ENCODE measurements at regions not wholly inside any gene's neighbourhood (a gene's known extent, or its start where the extent isn't known, plus 50 kb on each side); places are given as distances from the start of the nearest gene placed in this dataset.

DNA sequence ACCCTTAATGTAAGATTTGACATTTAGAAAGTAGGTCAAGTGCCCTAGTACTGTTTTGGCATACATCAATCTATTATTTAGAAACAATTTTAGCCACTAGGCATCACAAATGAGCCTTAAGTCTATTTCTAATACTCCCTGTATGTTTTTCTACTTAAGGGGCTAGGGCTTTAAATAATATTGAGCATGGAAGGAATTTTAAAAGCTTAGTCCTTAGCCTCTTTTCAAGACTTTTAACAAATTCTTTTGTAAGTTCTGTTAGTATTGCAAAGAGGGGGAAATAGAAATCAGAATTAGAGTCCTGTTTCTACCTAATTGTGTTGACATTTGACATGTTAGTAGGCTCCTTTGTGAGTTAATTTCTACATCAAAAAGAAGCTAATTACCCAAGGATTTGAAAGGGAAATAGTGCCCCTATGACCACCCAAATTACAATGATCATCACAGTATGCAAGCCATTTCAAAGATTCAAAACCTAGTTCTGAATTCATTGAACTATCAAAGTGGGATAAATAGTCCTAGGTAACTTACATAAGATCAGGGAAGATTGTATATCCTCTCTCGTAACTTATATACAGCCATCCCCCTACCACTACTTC, 647.8 kb upstream of the ACO1 start:
- H3K4me3 ChIP-seq (ENCODE audit: low read depth, low read length) = no peak overlapping the region
- TF ChIP-seq, protein P1, sequence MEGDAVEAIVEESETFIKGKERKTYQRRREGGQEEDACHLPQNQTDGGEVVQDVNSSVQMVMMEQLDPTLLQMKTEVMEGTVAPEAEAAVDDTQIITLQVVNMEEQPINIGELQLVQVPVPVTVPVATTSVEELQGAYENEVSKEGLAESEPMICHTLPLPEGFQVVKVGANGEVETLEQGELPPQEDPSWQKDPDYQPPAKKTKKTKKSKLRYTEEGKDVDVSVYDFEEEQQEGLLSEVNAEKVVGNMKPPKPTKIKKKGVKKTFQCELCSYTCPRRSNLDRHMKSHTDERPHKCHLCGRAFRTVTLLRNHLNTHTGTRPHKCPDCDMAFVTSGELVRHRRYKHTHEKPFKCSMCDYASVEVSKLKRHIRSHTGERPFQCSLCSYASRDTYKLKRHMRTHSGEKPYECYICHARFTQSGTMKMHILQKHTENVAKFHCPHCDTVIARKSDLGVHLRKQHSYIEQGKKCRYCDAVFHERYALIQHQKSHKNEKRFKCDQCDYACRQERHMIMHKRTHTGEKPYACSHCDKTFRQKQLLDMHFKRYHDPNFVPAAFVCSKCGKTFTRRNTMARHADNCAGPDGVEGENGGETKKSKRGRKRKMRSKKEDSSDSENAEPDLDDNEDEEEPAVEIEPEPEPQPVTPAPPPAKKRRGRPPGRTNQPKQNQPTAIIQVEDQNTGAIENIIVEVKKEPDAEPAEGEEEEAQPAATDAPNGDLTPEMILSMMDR (IDR thresholded peaks at IDR 0.05; ENCODE audit: low read depth, low read length) = no peak
- no peak for DNase-seq

DNA sequence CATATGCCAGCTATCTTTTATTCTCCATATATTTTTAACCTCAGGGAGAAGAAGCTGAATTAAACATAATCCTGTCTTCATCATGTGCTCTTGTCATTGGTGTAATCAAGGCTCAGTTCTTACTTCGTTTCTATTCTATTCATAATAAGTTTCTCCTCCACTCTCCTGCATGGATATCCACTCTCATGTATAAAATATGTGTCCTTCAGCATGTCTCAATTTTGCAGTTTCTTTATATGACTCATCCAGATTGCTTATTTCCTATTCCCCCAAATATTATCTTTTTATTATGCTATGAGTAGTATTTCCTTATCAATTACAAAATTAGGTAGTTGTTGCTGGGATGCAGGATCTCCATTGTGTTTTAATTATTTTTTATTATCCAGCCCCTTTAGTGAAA, 643.7 kb upstream of the ACO1 start:
- H3K36me3 ChIP-seq = no peaks in the 10 kb centered on the region
- TF ChIP-seq, protein P1 (IDR thresholded peaks at IDR 0.05; ENCODE audit: low read depth, low read length) = no peak
- H3K9me3 ChIP-seq = no peaks in the 10 kb centered on the region
- no peak overlapping the region for H3K4me3 ChIP-seq (ENCODE audit: low read depth, low read length)
- no peaks in the 10 kb centered on the region for H3K27me3 ChIP-seq
- DNase-seq = no peak
- no peaks in the 10 kb centered on the region for H3K4me1 ChIP-seq

More for the DNA sequence above, 647.8 kb upstream of the ACO1 start:
- Histone ChIP-seq H3K27me3 (no peaks in the 10 kb centered on the region), H3K36me3 (no peaks in the 10 kb centered on the region), H3K4me1 (no peaks in the 10 kb centered on the region; the same call in 1 of the 2 replicates), H3K9me3 (no peaks in the 10 kb centered on the region)

DNA sequence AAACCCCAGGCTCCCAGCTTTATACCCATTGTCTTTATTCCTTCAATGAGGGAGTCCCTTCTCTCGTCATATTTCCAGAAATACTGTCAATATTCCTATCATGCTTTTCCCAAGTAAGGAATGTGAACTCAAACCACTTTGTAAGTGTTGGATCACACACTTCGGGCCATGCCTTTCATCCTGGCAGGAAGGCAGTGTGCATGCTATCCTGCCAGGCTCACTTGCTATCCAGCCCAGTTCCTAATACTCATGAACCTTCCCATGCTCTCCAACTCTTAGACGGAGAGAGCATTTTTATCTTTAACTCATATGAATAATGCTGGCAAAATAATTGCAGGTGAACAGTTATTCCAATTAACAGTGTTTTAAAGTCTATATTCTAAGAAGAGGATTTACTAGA, 639.9 kb upstream of the ACO1 start:
- H3K9me3 ChIP-seq = no peaks in the 10 kb centered on the region
- no peaks in the 10 kb centered on the region for H3K4me1 ChIP-seq
- H3K27me3 ChIP-seq = no peaks in the 10 kb centered on the region

DNA sequence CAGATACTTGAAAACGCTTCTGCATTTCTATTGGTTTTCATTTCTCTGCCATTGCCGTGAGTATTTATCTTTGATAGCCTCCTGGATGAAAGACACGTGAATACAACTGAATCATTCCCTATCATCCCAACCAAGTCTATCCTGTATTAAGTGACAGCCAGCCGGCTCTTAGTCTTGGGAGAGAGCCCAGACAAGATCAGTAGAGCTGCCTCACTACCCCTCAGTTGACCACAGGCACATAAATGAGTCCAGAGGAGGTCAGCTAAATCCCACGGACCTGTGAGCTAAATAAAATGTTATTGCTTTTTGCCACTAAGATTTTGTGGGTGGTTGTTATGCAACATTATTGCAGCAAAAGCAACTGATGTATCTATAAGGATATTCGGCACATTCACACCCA, 639.0 kb upstream of the ACO1 start:
- H3K27me3 ChIP-seq = no peaks in the 10 kb centered on the region
- H3K4me1 ChIP-seq = no peaks in the 10 kb centered on the region
- H3K9me3 ChIP-seq = no peaks in the 10 kb centered on the region
- TF ChIP-seq, protein P1 (IDR thresholded peaks at IDR 0.05; ENCODE audit: low read depth, low read length) = no peak
- DNase-seq = no peak
- H3K36me3 ChIP-seq = no peaks in the 10 kb centered on the region
- no peak overlapping the region for H3K4me3 ChIP-seq (ENCODE audit: low read depth, low read length)

More for the DNA sequence above, 639.9 kb upstream of the ACO1 start:
- TF ChIP-seq, protein P1 (IDR thresholded peaks at IDR 0.05; ENCODE audit: low read depth, low read length) = no peak
- no peaks in the 10 kb centered on the region for H3K36me3 ChIP-seq
- DNase-seq = no peak
- H3K4me3 ChIP-seq (ENCODE audit: low read depth, low read length) = no peak overlapping the region

DNA sequence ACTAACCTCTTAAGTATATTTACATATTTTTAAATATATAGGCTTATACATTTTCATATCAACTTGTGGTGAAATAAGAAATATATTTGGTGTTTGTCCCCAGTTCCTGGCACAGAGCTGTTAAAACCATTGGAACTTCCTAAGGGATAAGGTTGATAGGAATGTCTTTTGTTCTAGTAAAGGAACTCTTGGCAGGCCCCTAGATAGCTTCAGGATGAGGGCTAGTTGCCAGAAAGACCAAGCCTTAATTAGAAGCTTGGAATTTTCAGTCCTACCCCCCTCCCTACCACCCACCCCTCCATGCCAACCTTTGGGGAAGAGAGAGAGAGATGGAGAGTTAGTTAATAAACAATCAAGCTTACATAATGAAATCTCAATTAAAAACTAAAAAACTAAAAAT, 638.6 kb upstream of the ACO1 start:
- H3K4me1 ChIP-seq = no peaks in the 10 kb centered on the region
- no peak for DNase-seq

DNA sequence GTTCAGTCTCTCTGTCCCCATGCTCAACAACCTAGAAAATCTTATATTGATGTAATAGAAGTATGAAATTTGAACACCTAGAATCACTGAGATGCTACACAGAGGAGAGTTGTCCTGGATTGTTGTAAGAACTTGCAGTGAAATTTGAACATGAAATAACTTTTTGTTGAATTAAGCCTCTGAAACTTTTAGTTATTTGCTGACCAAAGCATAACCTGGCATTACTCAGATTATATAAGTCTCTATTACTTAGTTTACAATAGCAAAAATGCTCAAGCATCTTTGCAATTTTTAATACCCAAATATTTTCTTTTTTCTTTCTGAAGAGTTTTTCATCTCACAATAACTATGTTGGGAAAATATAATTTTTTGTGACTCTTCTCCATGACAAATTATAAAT, 630.7 kb upstream of the ACO1 start:
- H3K4me3 ChIP-seq (ENCODE audit: low read depth, low read length) = no peak overlapping the region
- TF ChIP-seq, protein P1 (IDR thresholded peaks at IDR 0.05; ENCODE audit: low read depth, low read length) = no peak
- H3K9me3 ChIP-seq = no peaks in the 10 kb centered on the region
- no peak for DNase-seq
- no peaks in the 10 kb centered on the region for H3K27me3 ChIP-seq
- no peaks in the 10 kb centered on the region for H3K36me3 ChIP-seq
- H3K4me1 ChIP-seq = no peaks in the 10 kb centered on the region

More for the DNA sequence above, 638.6 kb upstream of the ACO1 start:
- TF ChIP-seq, protein P1 (IDR thresholded peaks at IDR 0.05; ENCODE audit: low read depth, low read length) = no peak
- H3K36me3 ChIP-seq = no peaks in the 10 kb centered on the region
- H3K9me3 ChIP-seq = no peaks in the 10 kb centered on the region
- no peak overlapping the region for H3K4me3 ChIP-seq (ENCODE audit: low read depth, low read length)
- H3K27me3 ChIP-seq = no peaks in the 10 kb centered on the region
